Skin epidermis (tissue), 12 donors: ENCODE measurements at regions not wholly inside any gene's neighbourhood (a gene's known extent, or its start where the extent isn't known, plus 50 kb on each side); places are given as distances from the start of the nearest gene placed in this dataset.
"Not testable (repeated sequence)": the region's sequence is repeated elsewhere in the genome, so short reads cannot be mapped to it uniquely, and the experiment has no call there.

ENCODE experiments used
- H3K27ac ChIP-seq, 21 experiments: fragments of 200-600 bp; sonication (generic) in 11 of 21; one replicate each; pipeline ENCODE4 v1.5.0; 2020; ENCODE audit warnings: mild to moderate bottlenecking in 3 of 21, inconsistent platforms in 2 of 21, moderate library complexity in 2 of 21
- H3K4me3 ChIP-seq, 7 experiments: fragments of 200-600 bp; sonication (generic) in 2 of 7; one replicate each; pipeline ENCODE4 v1.5.0; 2020; ENCODE audit warnings: inconsistent platforms in 2 of 7, mild to moderate bottlenecking in 2 of 7, moderate library complexity in 1 of 7

- H3K4me3 ChIP-seq: no peak overlapping the region
- H3K27ac ChIP-seq: no peak overlapping the region
Observed at GRCh38 chr14:48693793-48694192, 892.4 kb downstream of the RPS29 start.

GRCh38 chr14:48690349-48690748 lies 895.8 kb downstream of the RPS29 start:
- Histone ChIP-seq H3K27ac (no peak overlapping the region), H3K4me3 (no peak overlapping the region)

- H3K27ac ChIP-seq: no peak overlapping the region
- H3K4me3 ChIP-seq: no peak overlapping the region
Observed at GRCh38 chr14:48686650-48687049, 899.5 kb downstream of the RPS29 start.

GRCh38 chr14:48672506-48672905 lies 913.7 kb downstream of the RPS29 start:
- Histone ChIP-seq H3K4me3 (no peak overlapping the region), H3K27ac (no peak overlapping the region)

GRCh38 chr14:48670939-48671338 lies 915.2 kb downstream of the RPS29 start:
- Histone ChIP-seq H3K27ac (no peak overlapping the region), H3K4me3 (no peak overlapping the region)

DNA sequence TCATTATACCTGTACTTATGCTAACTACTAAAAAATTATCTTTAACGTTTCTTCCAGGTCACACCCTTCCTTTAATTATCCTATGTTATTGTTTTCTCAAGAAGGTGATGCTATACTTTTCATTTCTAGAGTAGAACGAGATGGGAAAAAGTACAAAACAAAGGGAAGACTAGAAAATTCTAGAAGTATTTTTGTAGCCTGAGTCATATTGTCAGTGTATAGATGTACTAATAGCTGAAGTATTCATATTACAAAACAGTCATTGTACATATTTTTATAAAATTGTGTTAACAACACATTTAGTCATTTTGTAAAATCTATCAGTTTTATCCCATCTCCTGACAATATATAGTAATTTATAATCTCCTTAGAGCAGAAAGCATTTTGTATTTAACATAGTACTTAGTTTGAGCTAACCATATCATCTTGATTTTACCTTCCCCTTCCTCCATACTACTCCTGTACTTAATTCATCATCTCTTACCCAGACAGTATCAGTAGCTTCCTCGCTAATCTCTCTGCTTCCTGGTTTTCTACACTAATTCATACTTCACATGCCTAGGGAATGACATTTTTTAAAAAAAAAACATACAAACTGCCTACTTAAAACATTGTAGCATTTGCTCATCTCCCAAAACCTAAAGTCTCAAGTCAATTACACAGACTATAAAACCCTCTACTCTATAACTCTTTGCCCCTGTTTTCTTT lies 920.9 kb downstream of the RPS29 start:
- H3K4me3 ChIP-seq: no peak overlapping the region
- no peak overlapping the region for H3K27ac ChIP-seq

DNA sequence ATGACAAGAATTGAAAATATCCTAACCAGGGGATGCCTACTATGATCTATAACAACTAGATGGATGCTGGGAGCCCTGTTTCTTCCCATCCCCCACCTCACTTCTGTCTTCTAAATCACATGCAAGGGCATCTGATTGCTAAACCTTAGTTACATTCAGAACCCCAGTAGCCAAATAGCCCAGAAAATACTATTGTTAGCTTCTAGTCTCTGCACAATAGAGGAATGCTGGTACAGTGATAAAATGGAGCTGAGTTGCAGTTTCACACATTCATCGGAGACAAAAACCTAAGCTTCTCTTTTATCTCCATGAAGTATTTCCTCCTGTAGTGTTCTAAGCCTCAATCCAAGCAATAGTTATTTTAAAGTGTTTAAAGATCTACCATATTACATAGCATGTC lies 942.9 kb downstream of the RPS29 start:
- Histone ChIP-seq H3K4me3 (no peak overlapping the region), H3K27ac (no peak overlapping the region)

DNA sequence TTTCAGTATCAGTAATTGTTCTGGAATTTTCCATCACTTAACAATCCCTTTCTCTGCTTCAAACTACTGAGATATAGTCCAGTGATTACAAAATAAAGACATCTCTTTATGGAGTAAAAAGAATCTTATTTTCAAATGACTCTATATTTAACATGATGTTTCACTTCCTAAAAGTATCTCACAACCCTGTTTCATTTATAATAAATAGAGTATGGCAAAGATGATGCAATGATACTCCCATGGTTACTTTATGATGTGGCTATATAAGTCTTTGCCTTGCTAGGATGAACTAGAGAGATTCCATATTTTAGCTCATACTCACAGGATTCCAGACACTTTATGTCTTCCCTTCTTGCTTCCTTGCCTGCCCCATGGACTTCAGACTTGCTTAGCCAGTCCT lies 953.5 kb upstream of the MDGA2 start:
- H3K4me3 ChIP-seq: no peak overlapping the region
- H3K27ac ChIP-seq: no peak overlapping the region

- Histone ChIP-seq H3K4me3 (no peak overlapping the region), H3K27ac (no peak overlapping the region)
Observed at GRCh38 chr14:48622980-48623379, 947.6 kb upstream of the MDGA2 start.

DNA sequence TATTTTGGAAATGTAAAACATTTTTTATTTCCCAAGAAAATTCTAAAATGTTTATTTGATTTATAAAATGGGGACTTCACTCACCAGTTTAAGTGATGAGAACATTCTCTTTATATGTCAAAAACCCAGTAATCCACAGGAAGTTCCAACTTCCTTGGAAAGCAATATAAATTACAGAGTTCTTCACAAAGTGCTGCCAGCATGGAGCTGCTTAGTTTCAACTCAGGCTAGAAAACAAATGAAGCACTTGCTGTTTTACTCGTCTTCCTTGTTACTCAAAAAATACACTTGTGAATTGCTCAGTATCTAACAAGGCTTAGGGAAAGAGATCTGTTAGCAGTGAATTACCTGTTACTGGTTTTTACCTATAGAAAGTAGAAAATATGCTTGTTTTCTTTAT lies 942.7 kb upstream of the MDGA2 start:
- no peak overlapping the region for H3K4me3 ChIP-seq
- H3K27ac ChIP-seq: no peak overlapping the region

GRCh38 chr14:48616931-48617330 lies 941.5 kb upstream of the MDGA2 start:
- H3K4me3 ChIP-seq: no peak overlapping the region
- H3K27ac ChIP-seq: no peak overlapping the region

GRCh38 chr14:48615618-48616017 lies 940.2 kb upstream of the MDGA2 start:
- Histone ChIP-seq H3K4me3 (no peak overlapping the region), H3K27ac (no peak overlapping the region)

- no peak overlapping the region for H3K27ac ChIP-seq
- H3K4me3 ChIP-seq: no peak overlapping the region
Observed at GRCh38 chr14:48614003-48614402, 938.6 kb upstream of the MDGA2 start.

DNA sequence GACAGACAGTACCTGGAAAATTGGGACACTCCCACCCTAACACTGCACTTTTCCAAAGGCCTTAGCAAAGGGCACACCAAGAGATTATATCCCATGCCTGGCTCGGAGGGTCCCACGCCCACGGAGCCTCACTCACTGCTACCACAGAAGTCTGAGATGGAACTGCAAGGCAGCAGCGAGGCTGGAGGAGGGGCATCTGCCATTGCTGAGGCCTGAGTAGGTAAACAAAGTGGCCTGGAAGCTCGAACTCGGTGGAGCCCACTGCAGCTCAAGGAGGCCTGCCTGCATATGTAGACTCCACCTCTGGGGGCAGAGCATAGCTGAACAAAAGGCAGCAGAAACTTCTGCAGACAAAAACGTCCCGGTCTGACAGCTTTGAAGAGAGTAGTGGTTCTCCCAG lies 931.6 kb upstream of the MDGA2 start:
- H3K27ac ChIP-seq, H3K4me3 ChIP-seq: not testable (repeated sequence)

DNA sequence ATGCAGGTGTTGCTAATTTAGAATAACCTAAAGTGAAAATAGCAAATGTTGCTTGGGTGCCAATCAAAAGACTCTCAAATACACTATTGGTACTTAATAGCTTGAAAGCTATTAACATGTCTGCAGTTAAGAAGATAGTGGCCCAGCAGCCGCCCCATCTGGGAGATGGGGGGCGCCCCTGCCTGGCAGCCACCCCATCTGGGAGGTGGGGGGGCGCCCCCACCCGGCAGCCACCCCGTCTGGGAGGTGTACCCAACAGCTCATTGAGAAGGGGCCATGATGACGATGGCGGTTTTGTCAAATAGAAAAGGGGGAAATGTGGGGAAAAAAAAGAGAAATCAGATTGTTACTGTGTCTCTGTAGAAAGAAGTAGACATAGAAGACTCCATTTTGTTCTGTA lies 923.1 kb upstream of the MDGA2 start:
- no peak overlapping the region for H3K27ac ChIP-seq
- H3K4me3 ChIP-seq: no peak overlapping the region

DNA sequence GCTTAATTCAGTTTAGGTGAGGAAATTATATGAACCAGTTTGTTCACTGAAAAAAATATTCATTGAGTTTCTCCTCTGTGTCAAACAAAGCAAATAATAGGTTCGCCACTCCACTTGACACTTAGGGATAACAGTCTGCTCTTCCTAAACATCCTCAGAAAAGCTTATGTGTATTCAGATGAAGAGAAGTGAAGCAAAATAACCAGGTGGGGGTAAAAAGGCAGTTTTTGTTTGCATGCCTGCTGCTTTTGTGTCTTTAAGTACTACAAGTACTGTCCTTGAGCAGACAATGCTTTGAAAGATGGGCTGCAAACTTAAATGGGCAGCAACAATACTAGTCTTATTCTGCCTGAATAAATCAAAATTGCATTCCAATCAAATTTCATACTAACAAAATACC lies 910.7 kb upstream of the MDGA2 start:
- H3K4me3 ChIP-seq: no peak overlapping the region
- H3K27ac ChIP-seq: no peak overlapping the region

DNA sequence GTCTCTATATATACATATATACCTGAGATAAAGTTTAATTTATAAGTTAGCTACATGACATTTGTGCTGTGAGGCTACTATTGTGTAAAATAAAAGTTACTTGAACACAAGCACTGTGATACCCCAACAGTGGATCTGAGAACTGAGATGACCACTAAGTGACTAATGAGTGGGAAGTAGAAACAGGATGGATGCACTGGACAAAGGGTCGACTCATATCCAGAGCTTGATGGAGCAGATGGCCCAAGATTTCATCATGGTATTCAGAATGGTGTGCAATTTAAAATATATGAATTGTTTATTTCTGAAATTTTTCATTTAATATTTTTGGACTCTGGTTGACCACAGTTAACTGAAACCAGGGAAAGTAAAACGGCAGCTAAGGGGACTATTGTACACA lies 908.6 kb upstream of the MDGA2 start:
- Histone ChIP-seq H3K4me3 (no peak overlapping the region), H3K27ac (no peak overlapping the region)

GRCh38 chr14:48582938-48583337 lies 907.5 kb upstream of the MDGA2 start:
- H3K4me3 ChIP-seq: no peak overlapping the region
- no peak overlapping the region for H3K27ac ChIP-seq

DNA sequence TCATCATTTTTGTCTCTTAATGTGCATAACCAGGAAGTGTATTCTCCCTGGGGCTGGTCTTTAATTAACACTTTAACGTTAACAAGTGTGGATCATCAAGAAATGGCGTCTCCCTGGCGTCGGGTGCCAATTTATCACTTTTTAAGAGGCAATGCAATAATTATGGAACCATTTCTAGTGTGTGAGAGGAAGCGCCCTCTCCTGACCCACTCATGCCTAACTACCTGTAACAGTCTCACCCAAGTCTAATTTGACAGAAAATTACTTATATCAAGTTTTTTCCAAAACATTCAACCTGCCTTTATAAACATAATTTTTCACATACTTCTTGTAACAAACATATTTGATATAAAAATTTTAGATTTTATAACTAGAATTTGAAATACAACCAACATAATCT lies 905.3 kb upstream of the MDGA2 start:
- Histone ChIP-seq H3K4me3 (no peak overlapping the region), H3K27ac (no peak overlapping the region)

- Histone ChIP-seq H3K27ac (no peak overlapping the region), H3K4me3 (no peak overlapping the region)
Observed at GRCh38 chr14:48575772-48576171, 900.4 kb upstream of the MDGA2 start.

DNA sequence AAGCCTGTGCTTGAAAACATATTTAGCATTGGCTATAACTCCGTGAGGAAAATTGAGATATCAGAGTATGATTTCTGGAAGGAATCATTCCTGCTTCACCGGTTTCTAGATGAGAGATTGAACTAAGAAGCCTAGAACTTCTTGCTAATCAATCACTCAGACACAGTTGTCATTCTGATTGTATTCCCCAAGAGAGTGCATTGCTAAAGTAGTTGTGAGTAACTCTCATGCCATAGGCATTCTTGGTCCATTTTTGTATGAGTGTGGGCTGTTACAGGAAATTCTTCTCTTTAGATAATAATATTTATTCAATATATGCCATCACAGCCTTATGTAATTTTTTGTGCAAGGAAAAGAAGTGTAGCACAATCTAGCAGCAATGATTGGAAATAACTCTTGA lies 893.3 kb upstream of the MDGA2 start:
- H3K4me3 ChIP-seq: no peak overlapping the region
- no peak overlapping the region for H3K27ac ChIP-seq

DNA sequence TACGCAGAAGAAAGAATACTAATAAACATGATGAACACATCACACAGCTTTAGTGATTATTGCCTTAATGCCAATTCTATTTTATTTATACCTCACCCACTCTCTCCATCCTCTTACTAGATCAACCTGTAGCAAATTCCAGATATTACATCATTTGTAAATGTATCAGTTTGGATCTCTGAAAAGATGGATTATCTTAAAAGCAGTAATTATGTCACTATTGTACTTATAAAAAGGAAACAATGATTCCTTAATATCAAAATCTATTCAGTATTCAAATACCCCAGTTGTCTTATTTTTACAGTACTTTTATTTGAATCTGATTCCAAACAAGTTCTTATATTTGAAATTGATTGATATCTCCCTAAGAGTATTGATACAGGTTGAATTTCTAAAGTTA lies 892.8 kb upstream of the MDGA2 start:
- H3K4me3 ChIP-seq: no peak overlapping the region
- no peak overlapping the region for H3K27ac ChIP-seq
